IPS-15b (cell line): ENCODE measurements at regions not wholly inside any gene's neighbourhood (a gene's known extent, or its start where the extent isn't known, plus 50 kb on each side); places are given as distances from the start of the nearest gene placed in this dataset.

Experiments
- H3K27me3 ChIP-seq: one replicate; pipeline ENCODE4 v1.6.1; 2013; ENCODE audit warnings: low read length; ENCODE audit not compliant: control insufficient read depth, insufficient read depth
- H3K36me3 ChIP-seq: one replicate; pipeline ENCODE4 v1.6.1; 2013; ENCODE audit warnings: low read length; ENCODE audit not compliant: control insufficient read depth, insufficient read depth
- H3K4me1 ChIP-seq: one replicate; pipeline ENCODE4 v1.6.1; 2013; ENCODE audit warnings: mild to moderate bottlenecking, low read length; ENCODE audit not compliant: control insufficient read depth, insufficient read depth
- H3K4me3 ChIP-seq: one replicate; pipeline ENCODE4 v1.5.1; 2013; ENCODE audit warnings: low read depth, low read length
- H3K9ac ChIP-seq: one replicate; pipeline ENCODE4 v1.6.1; 2013; ENCODE audit warnings: low read depth, mild to moderate bottlenecking, low read length
- H3K9me3 ChIP-seq: one replicate; pipeline ENCODE4 v1.6.1; 2013; ENCODE audit warnings: mild to moderate bottlenecking, low read length; ENCODE audit not compliant: control insufficient read depth, insufficient read depth

DNA sequence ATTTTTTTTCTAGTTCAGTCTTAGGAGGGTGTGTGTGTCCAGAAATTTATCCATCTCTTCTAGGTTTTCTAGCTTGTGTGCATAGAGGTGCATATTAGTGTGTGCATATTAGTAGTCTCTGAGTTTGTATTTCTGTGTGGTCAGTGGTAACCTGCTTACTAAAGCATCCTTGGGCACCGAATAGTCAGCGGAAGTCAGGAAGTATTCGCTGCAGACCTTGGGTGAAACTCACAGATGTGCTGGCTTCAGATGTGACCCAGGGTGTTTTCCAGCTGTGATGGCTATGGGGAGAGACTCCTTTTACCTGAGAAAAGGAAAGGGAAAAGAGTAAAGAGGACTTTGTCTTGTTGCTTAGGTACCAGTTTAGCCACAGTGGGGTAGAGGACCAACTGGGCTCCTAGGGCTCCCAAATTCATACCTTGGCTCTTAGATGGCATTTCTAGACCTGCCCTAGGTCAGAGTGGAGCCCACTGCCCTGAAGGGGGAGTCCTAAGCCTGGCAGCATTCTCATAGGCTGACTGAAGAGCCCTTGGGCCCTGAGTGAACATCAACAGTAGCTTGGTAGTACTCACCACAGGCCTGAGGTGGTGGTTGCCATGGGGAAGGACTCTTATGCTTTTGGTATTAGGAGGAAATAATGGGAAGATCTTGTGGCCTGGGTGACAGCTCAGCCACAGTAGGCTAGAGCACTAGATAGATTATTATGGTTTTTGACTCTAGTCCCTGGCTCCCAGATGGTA lies 286.0 kb upstream of the ZPLD1 start:
- Histone ChIP-seq H3K4me3 (no peak overlapping the region), H3K27me3 (no peaks in the 10 kb centered on the region), H3K36me3 (no peaks in the 10 kb centered on the region), H3K4me1 (no peaks in the 10 kb centered on the region), H3K9me3 (no peaks in the 10 kb centered on the region), H3K9ac (no peak overlapping the region)

DNA sequence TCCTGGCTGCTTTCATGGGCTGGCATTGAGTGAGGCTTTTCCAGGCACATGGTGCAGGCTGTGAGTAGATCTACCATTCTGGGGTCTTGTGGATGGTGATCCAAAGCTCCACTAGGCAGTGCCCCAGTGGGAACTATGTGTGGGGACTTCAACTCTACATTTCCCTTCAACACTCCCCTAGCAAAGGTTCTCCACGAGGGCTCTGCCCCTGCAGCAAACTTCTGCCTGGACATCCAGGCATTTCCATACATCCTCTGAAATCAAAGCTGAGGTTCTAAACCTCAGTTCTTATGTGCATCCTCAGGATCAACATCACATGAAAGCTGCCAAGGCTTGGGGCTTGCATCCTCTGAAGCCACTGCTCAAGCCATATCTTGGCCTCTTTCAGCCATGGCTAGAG lies 282.9 kb upstream of the ZPLD1 start:
- Histone ChIP-seq H3K36me3 (no peaks in the 10 kb centered on the region), H3K9me3 (no peaks in the 10 kb centered on the region), H3K4me3 (no peak overlapping the region), H3K9ac (no peak overlapping the region), H3K4me1 (no peaks in the 10 kb centered on the region), H3K27me3 (no peaks in the 10 kb centered on the region)

DNA sequence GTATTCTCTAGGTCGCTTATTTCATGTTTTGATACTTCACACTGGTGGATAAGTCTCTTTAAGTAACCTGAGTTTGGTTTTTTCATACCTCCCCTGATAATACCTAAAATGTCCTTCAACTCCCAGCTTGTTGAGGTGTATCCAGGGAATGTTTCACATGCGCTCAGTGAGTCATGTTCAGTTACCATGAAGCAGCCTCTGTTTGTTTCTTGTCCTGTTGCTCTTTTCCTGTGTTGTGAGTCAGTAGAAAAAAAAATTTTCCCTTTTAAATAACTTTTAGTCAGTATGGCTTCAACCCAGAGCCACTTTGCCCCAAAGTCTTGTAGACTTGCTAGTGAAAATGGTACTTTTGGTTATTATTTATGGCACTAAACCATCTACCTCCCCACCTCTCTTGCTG lies 278.4 kb upstream of the ZPLD1 start:
- H3K4me3 ChIP-seq: no peak overlapping the region
- no peaks in the 10 kb centered on the region for H3K36me3 ChIP-seq
- no peak overlapping the region for H3K9ac ChIP-seq
- H3K27me3 ChIP-seq: no peaks in the 10 kb centered on the region
- no peaks in the 10 kb centered on the region for H3K9me3 ChIP-seq
- no peaks in the 10 kb centered on the region for H3K4me1 ChIP-seq

DNA sequence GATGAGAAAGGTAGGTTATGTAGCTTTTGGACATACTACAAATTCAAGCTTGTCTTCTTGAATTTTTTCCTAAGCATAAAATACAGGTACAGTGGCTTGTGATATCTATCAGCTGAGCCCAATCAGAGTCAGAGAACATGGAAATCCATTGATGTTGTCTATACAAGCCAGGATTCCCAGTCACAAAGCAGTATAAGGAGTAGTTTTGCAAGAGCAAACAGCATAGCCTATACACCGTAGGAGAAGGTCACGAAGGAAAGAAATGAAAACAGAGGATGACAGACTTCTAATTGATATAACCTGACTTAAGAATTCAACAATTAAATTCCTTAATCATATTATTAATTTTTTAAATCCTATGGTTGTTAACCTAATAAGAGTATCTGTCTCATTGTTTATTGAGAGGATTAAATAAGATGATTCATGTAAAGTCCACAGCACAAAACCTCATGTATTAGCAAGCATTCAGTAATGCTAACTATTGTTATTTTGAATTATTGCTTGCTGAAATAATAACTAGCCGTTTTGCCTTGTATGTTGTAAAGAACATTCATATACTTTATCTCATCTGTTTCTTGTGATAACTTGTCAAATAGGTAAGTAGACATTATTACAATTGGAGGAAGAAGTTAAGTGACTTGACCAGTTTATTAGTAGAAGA lies 276.6 kb upstream of the ZPLD1 start:
- no peaks in the 10 kb centered on the region for H3K9me3 ChIP-seq

DNA sequence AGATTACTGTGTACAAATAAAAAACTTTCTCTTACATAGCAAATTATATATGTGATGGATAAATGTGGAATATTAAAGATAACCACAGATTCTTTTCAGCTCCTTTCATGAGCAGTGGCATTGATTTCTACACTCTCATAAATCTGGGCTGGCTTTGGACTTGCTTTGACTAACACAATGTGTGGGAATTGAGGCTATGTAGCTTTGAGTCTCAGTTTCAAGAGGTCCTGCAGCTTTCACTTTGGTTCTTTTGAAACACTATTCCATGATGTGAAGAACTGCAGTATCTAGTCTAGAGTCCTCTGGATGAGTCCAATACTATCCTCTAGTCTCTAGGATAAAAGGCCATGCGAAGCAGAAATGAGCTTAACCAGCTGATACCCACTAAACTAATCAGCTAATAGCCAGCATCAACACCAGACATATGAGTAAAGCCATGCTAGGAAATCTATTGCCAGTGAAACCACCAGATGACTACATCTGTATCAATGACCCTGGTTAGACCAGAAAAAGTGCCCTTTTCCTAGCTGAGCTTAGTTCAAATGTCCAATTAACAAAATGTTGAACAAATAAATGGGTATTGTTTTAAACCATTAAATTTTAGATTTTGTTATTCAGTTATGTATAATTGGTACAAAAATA lies 274.9 kb upstream of the ZPLD1 start:
- Histone ChIP-seq H3K4me3 (no peak overlapping the region), H3K4me1 (no peaks in the 10 kb centered on the region), H3K9ac (no peak overlapping the region), H3K9me3 (no peaks in the 10 kb centered on the region), H3K36me3 (no peaks in the 10 kb centered on the region), H3K27me3 (no peaks in the 10 kb centered on the region)

More for the DNA sequence above, 276.6 kb upstream of the ZPLD1 start:
- Histone ChIP-seq H3K9ac (no peak overlapping the region), H3K27me3 (no peaks in the 10 kb centered on the region), H3K4me1 (no peaks in the 10 kb centered on the region), H3K4me3 (no peak overlapping the region), H3K36me3 (no peaks in the 10 kb centered on the region)

DNA sequence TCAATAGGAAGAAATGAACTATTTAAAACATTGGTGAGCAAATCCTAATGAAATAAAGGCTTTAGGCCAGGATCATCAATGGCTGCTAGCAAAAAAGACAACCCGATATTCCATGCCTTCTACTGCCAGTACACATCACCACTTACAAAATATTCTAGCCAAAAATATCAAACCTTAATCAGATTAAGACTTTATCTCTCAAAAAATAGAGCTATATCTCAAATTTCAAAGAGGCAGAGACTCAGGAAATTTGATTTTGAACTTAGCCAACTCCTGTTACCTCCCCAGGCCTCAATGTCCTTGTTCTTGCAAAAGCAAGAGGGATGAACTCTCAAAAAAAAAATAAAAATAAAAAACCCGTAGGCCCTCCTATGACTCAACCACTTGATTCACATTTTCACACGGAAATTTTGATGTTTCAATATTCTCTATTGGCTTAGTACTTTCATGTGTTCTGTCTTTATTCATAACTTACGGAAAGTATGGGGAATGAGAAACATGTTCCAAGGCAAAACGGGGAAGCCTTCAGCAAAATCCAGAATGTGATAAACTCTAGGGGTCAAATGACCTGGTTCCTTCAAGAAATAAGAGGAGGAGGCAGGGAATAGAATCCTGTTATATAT lies 273.3 kb upstream of the ZPLD1 start:
- H3K9ac ChIP-seq: no peak overlapping the region
- H3K4me1 ChIP-seq: no peaks in the 10 kb centered on the region
- H3K27me3 ChIP-seq: no peaks in the 10 kb centered on the region
- no peaks in the 10 kb centered on the region for H3K36me3 ChIP-seq
- H3K9me3 ChIP-seq: no peaks in the 10 kb centered on the region
- no peak overlapping the region for H3K4me3 ChIP-seq

DNA sequence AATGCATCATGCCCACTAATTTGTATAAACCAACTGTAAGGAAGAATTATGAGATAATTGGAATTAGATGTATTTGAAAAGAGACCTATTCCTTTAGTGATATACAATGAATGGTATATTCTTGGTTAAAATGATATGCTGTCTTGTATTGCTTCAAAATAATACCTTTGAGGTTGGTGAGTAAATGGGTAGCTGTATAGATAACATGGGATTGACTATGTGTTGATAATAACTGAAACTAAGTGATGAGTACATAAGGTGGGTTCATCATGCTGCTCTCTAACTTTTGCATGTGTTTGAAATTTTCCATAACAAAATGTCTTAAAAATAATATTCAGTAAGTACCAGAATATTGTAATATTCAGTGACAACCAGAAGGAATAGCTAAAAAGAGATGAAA lies 272.6 kb upstream of the ZPLD1 start:
- no peak overlapping the region for H3K9ac ChIP-seq

DNA sequence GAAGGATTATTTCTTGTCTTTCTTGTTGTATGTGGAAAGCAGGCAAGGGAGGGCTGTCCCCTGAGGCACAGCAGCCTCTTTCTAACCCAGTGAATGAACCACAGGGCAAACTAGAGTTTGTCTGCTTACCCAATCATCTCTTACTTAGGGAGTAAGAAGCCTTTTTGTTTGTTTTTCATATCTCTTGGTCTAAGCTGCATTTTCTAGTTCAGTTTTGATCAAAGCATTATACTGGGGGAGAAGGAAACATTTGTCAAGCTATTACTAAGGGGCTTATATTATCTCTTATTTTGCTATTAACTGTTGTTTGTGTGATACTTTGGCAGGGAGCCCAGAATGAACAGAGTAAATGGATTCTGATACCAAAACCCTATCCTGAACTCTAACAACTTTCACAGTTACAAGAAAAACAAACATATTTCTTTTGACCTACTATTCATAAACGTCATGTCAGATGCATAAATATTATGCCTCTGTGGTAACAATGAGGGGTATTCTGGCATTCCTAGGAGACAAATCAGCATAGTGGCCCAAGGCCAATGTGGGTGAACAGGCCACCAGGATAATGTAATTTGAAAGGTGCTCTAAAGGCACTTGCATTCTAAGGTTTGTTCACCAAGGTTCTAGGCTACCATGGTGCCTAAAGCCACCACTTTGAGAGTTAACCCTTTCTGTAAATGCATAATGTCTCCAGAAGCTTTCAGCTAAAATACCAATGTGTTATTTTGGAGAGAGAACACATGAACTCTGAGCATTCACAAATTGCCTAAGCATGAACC lies 271.6 kb upstream of the ZPLD1 start:
- Histone ChIP-seq H3K9ac (no peak overlapping the region), H3K4me3 (no peak overlapping the region), H3K4me1 (no peaks in the 10 kb centered on the region), H3K9me3 (no peaks in the 10 kb centered on the region), H3K27me3 (no peaks in the 10 kb centered on the region), H3K36me3 (no peaks in the 10 kb centered on the region)

More for the DNA sequence above, 272.6 kb upstream of the ZPLD1 start:
- Histone ChIP-seq H3K4me3 (no peak overlapping the region), H3K27me3 (no peaks in the 10 kb centered on the region), H3K9me3 (no peaks in the 10 kb centered on the region), H3K36me3 (no peaks in the 10 kb centered on the region), H3K4me1 (no peaks in the 10 kb centered on the region)

DNA sequence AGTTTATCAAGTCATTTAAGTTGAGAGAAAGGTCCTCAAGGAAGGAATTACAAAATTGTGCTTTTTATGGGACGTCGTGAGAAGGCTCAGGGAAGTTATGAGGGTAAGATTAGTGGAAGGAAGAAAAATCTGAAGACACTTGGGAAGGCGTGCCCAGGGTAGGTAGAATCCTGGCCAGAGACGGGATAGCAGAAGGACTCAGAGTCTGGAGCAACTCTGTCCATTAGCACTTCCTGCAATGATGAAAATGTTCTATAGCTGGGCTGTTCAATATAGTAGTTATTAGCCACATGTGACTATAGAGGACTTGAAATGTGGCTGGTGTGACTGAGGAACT lies 271.0 kb upstream of the ZPLD1 start:
- H3K4me3 ChIP-seq: no peak overlapping the region
- no peak overlapping the region for H3K9ac ChIP-seq
- H3K4me1 ChIP-seq: no peaks in the 10 kb centered on the region
- H3K27me3 ChIP-seq: no peaks in the 10 kb centered on the region
- no peaks in the 10 kb centered on the region for H3K9me3 ChIP-seq
- H3K36me3 ChIP-seq: no peaks in the 10 kb centered on the region

DNA sequence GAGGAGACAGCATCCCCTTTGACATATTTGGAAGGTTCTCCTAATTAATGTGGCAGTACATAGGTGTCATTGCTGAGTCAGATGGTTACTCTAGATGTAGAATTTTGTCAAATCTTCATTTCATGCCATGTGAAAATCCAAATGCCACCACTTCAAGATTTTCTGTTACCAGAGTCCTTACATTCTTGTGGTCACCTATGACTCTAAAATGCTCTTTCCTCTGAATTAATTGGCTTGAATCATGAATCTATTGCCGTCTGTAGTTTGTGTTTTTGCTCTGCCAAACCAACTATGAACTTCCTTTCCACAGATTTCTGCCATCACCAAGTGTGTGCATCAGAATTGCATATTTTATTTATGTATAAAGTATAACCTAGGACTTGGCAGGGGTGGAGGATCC lies 269.4 kb upstream of the ZPLD1 start:
- Histone ChIP-seq H3K4me3 (no peak overlapping the region), H3K27me3 (no peaks in the 10 kb centered on the region), H3K4me1 (no peaks in the 10 kb centered on the region), H3K9ac (no peak overlapping the region), H3K9me3 (no peaks in the 10 kb centered on the region), H3K36me3 (no peaks in the 10 kb centered on the region)

DNA sequence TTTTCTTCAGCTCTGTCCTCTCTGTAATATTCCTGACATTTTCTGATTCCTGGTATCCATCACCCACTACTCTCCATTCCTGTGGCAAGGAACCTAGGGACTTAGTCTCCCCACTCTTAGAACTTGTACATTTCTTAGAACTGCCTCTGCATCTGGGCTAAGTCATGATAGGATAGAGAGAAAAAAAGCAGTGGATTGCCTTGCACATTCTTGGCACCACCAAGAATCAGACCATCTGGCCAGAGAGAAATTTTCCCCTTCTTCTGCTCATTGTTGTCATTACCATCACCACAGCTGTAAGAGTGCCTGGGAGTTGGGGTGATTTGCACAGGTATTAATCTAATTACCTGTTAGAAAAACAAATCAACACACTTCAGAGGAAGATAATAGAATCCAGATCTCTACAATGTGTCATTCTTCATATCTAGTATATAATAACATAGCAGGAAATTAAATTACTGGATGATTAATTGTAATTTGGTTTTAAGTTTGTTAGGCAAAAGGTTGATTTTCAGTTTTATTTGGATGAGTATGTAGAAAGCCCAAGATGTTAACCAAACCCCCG lies 264.8 kb upstream of the ZPLD1 start:
- no peaks in the 10 kb centered on the region for H3K4me1 ChIP-seq
- no peaks in the 10 kb centered on the region for H3K27me3 ChIP-seq
- H3K9me3 ChIP-seq: no peaks in the 10 kb centered on the region
- no peak overlapping the region for H3K4me3 ChIP-seq
- no peaks in the 10 kb centered on the region for H3K36me3 ChIP-seq
- H3K9ac ChIP-seq: no peak overlapping the region
